ENCODE measurements at regions not wholly inside any gene's neighbourhood (a gene's known extent, or its start where the extent isn't known, plus 50 kb on each side); places are given as distances from the start of the nearest gene placed in this dataset.

DNA sequence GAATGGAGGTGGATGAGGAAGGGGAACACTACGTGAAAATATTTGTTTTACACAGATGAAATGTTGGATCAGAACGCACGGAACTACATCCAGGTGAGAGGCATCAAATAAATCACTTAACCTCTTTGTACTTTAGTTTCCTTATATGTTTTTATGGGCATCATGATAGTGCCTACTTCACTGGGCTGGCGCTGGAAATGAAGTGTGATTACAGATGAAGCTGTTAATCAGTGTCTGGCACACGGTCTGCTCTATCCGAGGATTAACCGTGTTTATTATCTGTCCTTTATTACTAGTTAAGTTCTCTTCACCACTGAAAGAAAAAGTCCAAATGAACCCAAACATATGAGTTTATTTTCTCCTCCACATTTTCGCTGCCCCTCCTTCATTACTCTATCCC, 96.0 kb upstream of the TRABD2B start:
- TF ChIP-seq, protein P1, sequence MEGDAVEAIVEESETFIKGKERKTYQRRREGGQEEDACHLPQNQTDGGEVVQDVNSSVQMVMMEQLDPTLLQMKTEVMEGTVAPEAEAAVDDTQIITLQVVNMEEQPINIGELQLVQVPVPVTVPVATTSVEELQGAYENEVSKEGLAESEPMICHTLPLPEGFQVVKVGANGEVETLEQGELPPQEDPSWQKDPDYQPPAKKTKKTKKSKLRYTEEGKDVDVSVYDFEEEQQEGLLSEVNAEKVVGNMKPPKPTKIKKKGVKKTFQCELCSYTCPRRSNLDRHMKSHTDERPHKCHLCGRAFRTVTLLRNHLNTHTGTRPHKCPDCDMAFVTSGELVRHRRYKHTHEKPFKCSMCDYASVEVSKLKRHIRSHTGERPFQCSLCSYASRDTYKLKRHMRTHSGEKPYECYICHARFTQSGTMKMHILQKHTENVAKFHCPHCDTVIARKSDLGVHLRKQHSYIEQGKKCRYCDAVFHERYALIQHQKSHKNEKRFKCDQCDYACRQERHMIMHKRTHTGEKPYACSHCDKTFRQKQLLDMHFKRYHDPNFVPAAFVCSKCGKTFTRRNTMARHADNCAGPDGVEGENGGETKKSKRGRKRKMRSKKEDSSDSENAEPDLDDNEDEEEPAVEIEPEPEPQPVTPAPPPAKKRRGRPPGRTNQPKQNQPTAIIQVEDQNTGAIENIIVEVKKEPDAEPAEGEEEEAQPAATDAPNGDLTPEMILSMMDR (conservative IDR thresholded peaks at IDR 0.05; ENCODE audit: low read depth in 2 of 2) = no peak
- TF ChIP-seq EZH2 (IDR thresholded peaks at IDR 0.05; ENCODE audit: low read depth, unreplicated experiment) = no peak
- no peak for TF ChIP-seq EZH2phosphoT487 (IDR thresholded peaks at IDR 0.05; ENCODE audit: unreplicated experiment)
- TF ChIP-seq POLR2AphosphoS5 (IDR thresholded peaks at IDR 0.05; ENCODE audit: low read depth) = no peak
- TF ChIP-seq, protein P2, sequence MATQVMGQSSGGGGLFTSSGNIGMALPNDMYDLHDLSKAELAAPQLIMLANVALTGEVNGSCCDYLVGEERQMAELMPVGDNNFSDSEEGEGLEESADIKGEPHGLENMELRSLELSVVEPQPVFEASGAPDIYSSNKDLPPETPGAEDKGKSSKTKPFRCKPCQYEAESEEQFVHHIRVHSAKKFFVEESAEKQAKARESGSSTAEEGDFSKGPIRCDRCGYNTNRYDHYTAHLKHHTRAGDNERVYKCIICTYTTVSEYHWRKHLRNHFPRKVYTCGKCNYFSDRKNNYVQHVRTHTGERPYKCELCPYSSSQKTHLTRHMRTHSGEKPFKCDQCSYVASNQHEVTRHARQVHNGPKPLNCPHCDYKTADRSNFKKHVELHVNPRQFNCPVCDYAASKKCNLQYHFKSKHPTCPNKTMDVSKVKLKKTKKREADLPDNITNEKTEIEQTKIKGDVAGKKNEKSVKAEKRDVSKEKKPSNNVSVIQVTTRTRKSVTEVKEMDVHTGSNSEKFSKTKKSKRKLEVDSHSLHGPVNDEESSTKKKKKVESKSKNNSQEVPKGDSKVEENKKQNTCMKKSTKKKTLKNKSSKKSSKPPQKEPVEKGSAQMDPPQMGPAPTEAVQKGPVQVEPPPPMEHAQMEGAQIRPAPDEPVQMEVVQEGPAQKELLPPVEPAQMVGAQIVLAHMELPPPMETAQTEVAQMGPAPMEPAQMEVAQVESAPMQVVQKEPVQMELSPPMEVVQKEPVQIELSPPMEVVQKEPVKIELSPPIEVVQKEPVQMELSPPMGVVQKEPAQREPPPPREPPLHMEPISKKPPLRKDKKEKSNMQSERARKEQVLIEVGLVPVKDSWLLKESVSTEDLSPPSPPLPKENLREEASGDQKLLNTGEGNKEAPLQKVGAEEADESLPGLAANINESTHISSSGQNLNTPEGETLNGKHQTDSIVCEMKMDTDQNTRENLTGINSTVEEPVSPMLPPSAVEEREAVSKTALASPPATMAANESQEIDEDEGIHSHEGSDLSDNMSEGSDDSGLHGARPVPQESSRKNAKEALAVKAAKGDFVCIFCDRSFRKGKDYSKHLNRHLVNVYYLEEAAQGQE (IDR thresholded peaks at IDR 0.05; ENCODE audit: unreplicated experiment) = no peak
- no peak for TF ChIP-seq JUNB (IDR thresholded peaks at IDR 0.05; ENCODE audit: unreplicated experiment)
- TF ChIP-seq, protein P3, sequence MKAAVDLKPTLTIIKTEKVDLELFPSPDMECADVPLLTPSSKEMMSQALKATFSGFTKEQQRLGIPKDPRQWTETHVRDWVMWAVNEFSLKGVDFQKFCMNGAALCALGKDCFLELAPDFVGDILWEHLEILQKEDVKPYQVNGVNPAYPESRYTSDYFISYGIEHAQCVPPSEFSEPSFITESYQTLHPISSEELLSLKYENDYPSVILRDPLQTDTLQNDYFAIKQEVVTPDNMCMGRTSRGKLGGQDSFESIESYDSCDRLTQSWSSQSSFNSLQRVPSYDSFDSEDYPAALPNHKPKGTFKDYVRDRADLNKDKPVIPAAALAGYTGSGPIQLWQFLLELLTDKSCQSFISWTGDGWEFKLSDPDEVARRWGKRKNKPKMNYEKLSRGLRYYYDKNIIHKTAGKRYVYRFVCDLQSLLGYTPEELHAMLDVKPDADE (IDR thresholded peaks at IDR 0.05) = no peak
- TF ChIP-seq CREB1 (CRISPR knock-in tag; IDR thresholded peaks at IDR 0.05; ENCODE audit: low read depth) = no peak
- TF ChIP-seq ZNF114 (CRISPR knock-in tag; IDR thresholded peaks at IDR 0.05) = no peak
- no peak for TF ChIP-seq NANOG (IDR thresholded peaks at IDR 0.05; ENCODE audit: borderline replicate concordance)
- TF ChIP-seq ZNF331 (CRISPR knock-in tag; IDR thresholded peaks at IDR 0.05; ENCODE audit: low read depth) = no peak
- no peak for TF ChIP-seq STAT1 (IDR thresholded peaks at IDR 0.05; ENCODE audit: unreplicated experiment)
- TF ChIP-seq, protein P4, sequence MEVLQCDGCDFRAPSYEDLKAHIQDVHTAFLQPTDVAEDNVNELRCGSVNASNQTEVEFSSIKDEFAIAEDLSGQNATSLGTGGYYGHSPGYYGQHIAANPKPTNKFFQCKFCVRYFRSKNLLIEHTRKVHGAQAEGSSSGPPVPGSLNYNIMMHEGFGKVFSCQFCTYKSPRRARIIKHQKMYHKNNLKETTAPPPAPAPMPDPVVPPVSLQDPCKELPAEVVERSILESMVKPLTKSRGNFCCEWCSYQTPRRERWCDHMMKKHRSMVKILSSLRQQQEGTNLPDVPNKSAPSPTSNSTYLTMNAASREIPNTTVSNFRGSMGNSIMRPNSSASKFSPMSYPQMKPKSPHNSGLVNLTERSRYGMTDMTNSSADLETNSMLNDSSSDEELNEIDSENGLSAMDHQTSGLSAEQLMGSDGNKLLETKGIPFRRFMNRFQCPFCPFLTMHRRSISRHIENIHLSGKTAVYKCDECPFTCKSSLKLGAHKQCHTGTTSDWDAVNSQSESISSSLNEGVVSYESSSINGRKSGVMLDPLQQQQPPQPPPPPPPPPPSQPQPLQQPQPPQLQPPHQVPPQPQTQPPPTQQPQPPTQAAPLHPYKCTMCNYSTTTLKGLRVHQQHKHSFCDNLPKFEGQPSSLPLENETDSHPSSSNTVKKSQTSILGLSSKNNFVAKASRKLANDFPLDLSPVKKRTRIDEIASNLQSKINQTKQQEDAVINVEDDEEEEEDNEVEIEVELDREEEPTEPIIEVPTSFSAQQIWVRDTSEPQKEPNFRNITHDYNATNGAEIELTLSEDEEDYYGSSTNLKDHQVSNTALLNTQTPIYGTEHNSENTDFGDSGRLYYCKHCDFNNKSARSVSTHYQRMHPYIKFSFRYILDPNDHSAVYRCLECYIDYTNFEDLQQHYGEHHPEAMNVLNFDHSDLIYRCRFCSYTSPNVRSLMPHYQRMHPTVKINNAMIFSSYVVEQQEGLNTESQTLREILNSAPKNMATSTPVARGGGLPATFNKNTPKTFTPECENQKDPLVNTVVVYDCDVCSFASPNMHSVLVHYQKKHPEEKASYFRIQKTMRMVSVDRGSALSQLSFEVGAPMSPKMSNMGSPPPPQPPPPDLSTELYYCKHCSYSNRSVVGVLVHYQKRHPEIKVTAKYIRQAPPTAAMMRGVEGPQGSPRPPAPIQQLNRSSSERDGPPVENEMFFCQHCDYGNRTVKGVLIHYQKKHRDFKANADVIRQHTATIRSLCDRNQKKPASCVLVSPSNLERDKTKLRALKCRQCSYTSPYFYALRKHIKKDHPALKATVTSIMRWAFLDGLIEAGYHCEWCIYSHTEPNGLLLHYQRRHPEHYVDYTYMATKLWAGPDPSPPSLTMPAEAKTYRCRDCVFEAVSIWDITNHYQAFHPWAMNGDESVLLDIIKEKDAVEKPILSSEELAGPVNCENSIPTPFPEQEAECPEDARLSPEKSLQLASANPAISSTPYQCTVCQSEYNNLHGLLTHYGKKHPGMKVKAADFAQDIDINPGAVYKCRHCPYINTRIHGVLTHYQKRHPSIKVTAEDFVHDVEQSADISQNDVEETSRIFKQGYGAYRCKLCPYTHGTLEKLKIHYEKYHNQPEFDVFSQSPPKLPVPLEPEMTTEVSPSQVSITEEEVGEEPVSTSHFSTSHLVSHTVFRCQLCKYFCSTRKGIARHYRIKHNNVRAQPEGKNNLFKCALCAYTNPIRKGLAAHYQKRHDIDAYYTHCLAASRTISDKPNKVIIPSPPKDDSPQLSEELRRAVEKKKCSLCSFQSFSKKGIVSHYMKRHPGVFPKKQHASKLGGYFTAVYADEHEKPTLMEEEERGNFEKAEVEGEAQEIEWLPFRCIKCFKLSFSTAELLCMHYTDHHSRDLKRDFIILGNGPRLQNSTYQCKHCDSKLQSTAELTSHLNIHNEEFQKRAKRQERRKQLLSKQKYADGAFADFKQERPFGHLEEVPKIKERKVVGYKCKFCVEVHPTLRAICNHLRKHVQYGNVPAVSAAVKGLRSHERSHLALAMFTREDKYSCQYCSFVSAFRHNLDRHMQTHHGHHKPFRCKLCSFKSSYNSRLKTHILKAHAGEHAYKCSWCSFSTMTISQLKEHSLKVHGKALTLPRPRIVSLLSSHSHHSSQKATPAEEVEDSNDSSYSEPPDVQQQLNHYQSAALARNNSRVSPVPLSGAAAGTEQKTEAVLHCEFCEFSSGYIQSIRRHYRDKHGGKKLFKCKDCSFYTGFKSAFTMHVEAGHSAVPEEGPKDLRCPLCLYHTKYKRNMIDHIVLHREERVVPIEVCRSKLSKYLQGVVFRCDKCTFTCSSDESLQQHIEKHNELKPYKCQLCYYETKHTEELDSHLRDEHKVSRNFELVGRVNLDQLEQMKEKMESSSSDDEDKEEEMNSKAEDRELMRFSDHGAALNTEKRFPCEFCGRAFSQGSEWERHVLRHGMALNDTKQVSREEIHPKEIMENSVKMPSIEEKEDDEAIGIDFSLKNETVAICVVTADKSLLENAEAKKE (CRISPR knock-in tag; IDR thresholded peaks at IDR 0.05) = no peak
